NOMO-1 (cell line): ENCODE measurements at regions not wholly inside any gene's neighbourhood (a gene's known extent, or its start where the extent isn't known, plus 50 kb on each side); places are given as distances from the start of the nearest gene placed in this dataset.
A peak's percentile ranks its signal among the peaks of the same experiment; 100 is the strongest.

Source experiments
- DNase-seq, 2 experiments: peaks; one replicate each; lab custom pipeline; 2025; ENCODE audit not compliant: unreplicated experiment in 2 of 2; lab: John Stamatoyannopoulos, UW

- DNase-seq: no peak
Observed at GRCh38 chr16:72371307-72372086, 199.5 kb upstream of the PMFBP1 start.

DNA sequence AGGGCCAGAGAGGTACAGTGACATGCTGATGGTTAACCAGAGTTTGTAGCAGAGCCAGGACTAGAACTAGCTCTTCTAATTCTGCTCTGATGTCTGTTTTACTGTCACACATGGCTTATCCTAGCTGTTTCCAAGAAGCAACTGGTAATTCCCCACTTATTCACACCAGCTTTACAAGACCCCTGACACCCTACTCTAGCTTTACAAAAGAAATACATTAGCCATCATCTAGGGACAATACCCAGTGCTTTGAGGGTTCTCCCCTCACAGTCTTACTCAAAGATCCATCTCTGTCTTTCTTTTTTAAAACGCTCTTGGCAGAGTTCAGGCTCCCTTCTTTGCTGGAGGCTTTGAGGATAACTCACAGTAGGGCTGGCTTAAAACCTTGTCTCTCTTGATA, 197.3 kb upstream of the PMFBP1 start:
- DNase-seq: no peak

- no peak for DNase-seq
Observed at GRCh38 chr16:72367851-72368250, 195.9 kb upstream of the PMFBP1 start.

- DNase-seq: peak in 1 of 2 experiments; percentile 10
Observed at GRCh38 chr16:72362973-72363372, 191.0 kb upstream of the PMFBP1 start.

DNA sequence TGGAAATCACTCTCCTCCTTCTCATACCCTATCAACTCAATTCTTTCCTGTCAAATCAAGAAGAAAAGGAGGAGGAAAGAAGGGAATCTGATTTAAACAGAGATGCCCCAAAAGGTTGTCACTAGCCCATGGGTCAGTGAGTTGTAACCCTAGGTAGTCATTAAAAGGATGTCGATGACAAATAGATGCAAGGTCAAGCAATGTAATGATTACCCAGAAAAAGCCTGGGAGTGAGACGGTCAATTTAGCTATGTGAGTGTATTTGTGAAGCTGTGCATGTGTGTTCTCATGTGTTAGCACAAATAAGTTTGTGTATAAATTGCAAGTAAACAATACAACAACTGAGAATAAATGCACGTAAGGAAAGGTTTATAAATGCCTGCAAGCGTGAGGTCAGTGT, 190.5 kb upstream of the PMFBP1 start:
- no peak for DNase-seq

- no peak for DNase-seq
Observed at GRCh38 chr16:72357910-72358309, 186.0 kb upstream of the PMFBP1 start.

- DNase-seq: no peak
Observed at GRCh38 chr16:72355561-72355960, 183.6 kb upstream of the PMFBP1 start.

GRCh38 chr16:72349719-72350118, 177.8 kb upstream of the PMFBP1 start:
- no peak for DNase-seq

DNA sequence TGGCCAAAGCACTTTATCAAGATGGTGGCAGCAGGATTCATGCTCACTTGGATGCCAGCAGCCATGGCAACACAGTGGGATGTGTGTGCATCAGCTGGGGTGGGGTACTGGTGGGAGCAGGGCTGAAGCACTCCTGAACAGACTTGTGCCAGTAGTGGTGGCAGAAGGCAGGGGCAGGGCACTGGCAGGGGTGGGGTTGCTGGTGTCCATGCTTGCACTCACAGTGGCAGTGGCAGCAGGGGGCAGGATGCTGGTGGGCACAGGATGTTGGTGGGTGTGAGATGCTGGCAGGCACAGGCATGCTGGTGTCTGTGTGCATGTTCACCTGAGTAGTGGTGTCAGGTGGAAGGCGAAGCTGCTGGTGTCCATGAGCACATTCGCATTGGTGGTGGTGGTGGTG, 161.0 kb upstream of the PMFBP1 start:
- no peak for DNase-seq

DNA sequence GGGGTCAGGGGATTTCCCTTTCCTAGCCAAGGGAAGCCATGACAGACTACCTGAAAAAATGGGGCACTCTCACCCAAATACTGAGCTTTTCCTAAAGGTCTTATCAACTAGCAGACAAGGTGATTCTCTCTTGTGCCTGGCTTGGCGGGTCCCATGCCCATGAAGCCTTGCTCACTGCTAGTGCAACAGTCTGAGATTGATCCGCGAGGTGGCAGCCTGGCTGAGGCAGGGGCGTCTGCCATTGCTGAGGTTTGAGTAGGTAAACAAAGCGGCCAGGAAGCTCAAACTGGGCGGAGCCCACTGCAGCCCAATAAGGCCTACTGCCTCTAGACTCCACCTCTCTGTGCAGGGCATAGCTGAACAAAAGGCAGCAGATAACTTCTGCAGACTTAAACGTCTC, 152.6 kb upstream of the PMFBP1 start:
- DNase-seq: no peak

DNA sequence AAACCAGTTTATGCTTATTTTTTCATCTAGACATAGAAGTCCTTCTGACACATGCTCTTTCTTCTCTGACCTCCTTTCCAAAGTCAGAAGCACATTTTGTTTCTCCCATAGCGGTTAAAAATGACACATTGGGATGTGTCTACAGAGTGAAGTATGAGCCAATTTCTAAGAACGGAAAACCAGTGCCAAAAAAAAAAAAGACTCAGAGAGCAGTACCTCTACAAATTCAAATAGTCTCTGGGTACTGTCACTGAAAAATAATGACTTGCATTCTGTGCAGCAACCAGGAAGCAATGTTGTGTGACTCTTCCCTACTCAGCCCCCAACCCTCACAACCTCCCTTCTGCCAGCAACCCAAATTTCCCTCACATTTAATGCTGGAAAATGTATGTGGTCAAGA, 145.5 kb upstream of the PMFBP1 start:
- no peak for DNase-seq

- DNase-seq: no peak
Observed at GRCh38 chr16:72313903-72314302, 141.9 kb upstream of the PMFBP1 start.

DNA sequence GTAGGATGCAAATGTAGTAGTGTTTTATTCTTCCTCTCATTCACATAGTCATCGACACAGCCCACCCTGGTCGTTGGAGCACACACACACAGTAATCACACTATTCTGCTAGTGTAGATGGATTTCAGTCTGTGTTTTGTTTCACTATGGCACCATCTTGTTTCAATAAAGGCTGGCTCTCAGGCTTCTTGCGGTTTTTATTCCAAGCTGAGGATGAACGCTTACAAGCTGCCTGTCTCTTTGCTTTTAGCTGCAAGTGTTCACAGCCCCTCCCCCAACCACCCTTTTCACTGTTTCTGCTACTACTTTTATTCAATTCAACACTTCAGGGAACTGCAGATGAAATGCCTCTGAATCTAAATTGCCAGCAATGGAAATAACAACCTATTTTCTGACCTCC, 140.9 kb upstream of the PMFBP1 start:
- DNase-seq: no peak

DNA sequence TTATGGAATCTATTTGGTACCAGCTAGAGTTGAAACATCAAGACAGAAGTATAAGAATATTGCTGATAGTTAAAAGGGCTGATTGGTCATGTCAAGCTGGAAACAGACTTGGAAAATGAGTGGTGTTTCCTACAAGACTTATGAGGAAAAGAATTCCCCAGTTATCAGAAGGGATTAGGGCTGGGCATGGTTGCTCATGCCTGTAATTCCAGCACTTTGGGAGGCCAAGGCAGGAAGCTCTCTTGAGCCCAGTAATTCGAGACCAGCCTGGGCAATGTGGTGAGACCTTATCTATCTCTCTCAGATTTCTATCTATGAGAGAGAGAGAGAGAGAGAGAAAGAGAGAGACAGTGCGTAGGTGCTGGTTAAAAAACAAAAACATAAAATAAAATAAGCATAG, 139.5 kb upstream of the PMFBP1 start:
- no peak for DNase-seq

GRCh38 chr16:72309001-72309400, 137.0 kb upstream of the PMFBP1 start:
- no peak for DNase-seq

DNA sequence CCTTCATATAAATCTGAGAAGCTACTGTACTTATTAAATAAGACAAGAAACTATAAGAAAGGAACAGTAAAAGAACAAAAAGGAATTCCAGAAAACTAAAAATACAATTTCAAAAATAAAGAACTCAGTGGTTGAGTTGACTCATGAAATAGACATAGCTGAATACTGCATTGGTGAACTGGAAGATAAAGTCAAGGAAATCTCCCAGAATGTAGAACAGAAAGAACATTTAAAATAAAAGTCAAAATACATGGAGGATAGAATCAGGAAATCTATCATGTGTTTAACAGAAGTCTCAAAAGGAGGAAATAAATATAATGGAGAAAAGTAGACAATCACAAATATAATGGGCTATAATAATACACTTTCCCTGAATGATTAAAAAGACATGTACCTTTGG, 136.4 kb upstream of the PMFBP1 start:
- DNase-seq: no peak

GRCh38 chr16:72302332-72302731, 130.4 kb upstream of the PMFBP1 start:
- no peak for DNase-seq

DNA sequence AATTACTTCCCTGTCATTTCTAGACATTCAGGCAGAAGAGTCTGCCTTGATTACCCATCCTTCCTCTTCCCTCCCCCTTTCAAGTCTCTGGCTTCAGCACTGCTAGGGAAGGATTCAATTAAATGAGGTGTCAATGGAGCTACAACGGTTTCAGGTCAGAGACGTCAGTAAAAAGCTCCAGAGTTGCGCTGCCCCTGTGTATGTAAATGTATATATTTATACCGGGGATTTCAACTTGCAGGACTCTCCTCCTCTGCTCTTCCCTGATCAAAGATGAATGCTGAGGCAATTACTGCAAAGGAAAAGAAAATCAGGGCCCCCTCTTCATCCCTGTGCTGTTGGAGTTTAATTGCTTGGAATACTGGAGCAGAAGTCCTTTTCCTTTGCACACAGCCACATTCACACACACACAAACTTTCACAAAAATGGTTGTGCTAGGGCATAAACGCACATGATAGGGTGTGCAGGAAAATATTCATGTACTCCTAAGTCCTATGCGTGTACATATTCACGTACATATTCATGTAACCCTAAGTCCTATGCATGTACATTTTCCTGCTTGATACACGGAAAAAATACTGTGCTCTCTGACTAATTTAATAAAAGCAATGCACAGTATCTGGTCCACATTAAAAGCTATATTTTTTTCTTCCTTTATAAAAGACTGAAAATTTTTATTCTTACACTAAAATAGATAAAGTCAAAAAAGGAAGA, 129.7 kb upstream of the PMFBP1 start:
- no peak for DNase-seq

- no peak for DNase-seq
Observed at GRCh38 chr16:72300892-72301291, 128.9 kb upstream of the PMFBP1 start.

DNA sequence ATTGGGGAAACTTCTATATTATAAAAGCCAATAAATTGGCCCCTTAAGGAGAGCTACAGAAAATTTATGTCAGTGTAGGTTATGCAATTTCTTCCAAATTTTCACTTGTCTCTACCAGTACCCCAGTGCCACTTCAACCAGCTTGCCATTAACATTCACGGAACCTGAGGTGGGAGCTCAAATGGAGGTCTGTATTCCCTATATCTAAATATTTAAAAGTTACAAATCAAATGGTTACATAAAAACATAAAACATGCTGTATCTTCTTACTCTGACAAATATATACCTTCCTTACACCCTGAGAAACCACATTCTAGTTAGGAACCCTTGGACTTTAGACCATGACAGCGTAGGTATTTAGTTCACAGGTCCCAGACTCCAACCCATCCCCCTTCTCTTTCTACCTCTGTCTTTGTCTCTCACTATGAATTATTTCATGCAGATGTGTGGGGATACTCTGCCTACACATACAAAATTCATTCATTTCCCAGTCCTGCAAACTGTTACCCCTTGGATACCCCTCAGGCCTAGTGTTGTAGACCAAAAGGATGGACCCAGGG, 127.8 kb upstream of the PMFBP1 start:
- DNase-seq: no peak

DNA sequence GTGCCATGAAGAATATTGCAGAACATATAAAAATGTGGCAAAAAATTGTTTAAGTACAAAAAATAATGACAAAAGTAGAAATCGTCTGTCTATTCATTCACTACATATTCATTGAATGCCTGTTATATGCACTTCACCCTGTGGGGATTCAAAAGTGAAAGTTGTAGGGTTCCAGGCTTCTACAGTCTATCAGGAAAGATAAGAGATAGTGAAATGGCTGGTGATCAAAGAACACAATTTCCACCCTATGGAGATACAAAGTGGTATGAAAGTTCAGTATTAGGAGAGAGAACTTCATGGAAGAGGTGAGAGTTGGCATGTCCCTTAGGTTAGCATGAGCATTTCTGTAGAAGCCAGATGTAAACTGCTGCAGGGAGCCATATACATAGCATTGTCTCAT, 127.0 kb upstream of the PMFBP1 start:
- no peak for DNase-seq

DNA sequence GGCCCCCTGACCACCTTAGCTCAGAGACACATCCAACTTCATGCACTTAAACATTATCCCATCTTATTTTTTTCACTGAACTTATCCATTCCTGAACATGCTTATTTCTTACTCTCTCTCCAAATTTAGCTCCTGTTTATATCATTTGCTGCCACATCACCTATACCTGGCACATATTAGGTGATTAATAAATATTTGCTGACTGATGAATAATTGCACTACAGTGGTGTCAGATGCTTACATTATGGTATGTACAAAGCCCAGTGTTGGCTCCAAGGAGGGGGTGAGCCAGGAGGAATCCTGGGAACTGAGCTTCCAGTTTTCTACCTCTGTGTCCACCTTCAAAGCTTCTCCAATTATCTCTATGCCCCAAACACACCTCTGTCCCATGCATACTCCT, 124.0 kb upstream of the PMFBP1 start:
- DNase-seq: no peak
